ENCODE measurements at regions not wholly inside any gene's neighbourhood (a gene's known extent, or its start where the extent isn't known, plus 50 kb on each side); places are given as distances from the start of the nearest gene placed in this dataset.

- TF ChIP-seq CTCF (IDR thresholded peaks at IDR 0.05) (no peak), POLR2A (IDR thresholded peaks at IDR 0.05) (no peak)
Measured at GRCh38 chr16:5965321-5965720, 867.7 kb upstream of the EEF2KMT start.
